Stimulated activated naive CD8-positive, alpha-beta T cell treated with anti-CD3 and anti-CD28 coated beads, Interleukin-15, Interleukin-2, amounts not matched to agents 100 U/mL and 50 U/mL, for 24 hours (primary cell): ENCODE measurements at regions not wholly inside any gene's neighbourhood (a gene's known extent, or its start where the extent isn't known, plus 50 kb on each side); places are given as distances from the start of the nearest gene placed in this dataset.

Source experiments
- ATAC-seq: fragments of 150-1000 bp; cut with Tn5 transposase; one replicate; pipeline ENCODE4 v1.10.0; 2021
- DNase-seq: peaks from one replicate; pipeline ENCODE4 v3.0.0; 2021

DNA sequence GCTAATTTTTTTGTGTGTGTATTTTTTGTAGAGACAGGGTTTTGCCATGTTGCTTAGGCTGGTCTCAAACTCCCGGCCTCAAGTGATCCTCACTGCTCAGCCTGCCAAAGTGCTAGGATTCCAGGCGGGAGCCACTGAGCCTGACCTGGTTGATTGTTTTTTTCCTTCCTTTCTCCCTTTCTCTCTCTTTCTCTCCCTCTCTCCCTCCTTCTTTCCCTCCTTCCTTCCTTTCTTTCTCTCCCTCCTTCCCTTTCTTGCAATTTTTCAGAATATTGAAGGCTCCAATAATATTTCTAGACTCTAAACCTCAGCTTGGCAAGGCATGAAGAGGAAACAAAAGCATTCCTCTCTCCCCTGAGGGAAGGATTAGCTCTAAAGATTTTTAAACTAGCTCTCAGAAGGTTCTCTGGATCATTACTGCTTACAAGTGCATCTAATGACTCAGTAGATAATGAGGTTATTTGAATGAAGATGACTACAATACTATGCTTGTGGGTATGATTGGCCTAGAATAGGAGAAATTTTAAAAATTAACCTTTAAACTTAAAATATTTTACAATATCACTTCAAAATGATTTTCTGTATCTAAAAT lies 68.5 kb upstream of the GADD45A start:
- ATAC-seq (no peak), DNase-seq (no peak)

DNA sequence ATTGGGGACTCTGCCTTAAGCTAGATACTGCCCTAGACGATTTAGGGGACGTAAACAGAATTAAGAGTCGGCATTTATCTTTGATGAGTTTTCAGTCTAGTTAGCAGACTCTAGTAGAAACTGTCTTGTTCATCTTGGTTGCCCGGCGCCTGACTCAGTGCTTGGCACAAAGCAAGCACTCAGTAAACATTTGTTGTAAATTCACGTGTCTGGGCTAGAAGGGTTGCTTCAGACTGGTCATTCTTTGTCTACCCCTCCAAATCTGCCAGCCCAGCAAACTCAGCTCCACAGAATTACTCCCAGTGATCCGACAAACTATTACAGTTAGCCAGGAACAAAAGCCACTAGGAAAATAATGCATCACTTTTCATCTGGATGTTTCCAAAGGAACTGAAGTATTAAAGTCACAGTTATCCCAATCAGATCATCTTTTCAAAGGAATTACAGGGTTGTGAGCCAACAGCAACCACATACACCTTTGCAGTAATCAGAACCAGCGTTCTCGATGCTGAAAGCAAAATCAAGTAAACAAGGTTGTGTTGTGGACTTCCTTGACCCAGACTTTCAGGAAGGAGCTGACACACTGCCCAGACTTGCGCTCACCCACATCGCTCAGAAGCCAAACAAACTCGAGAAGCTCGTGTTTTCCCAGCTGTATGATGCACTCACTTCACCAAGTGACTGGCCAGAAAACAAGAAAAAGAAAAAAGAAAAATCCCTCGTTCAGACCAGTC lies 66.5 kb upstream of the GADD45A start:
- ATAC-seq = no peak
- no peak for DNase-seq

DNA sequence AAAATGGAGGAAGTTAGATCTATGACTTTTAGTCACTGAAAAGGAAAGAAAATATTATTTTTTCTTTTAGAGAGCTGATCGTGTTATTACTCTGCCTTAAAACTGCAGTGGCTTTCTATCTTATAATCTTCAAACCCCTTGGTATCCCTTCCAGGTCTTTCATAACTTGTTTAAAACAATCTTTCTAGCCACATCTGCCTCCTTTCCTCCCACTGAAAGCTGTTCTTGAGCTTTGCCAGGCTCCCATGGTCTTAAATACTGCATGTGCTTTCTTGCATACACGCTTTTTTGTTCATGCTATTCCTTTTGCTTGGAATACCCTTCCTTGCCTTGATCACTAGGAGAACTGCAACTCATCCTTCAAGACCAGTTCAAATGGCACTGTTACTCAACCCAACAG lies 65.9 kb upstream of the GADD45A start:
- no peak for DNase-seq
- ATAC-seq = no peak

DNA sequence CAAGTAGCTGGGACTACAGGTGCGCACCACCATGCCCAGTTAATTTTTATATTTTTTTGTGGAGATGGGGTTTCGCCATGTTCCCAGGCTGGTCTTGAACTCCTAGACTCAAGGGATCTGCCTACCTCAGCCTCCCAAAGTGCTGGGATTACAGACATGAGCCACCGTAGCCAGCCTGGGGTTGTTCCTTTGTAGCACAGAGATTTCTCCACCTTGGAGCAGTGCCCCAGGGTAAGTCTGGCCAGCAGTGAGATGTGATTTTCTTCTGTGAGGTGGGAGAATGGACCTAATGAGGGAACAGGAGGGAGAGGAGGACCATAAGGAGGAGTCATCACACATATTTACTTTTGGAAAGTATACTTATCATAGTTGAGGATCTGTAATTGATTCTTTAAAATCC lies 61.1 kb upstream of the GADD45A start:
- no peak for ATAC-seq
- DNase-seq = no peak

DNA sequence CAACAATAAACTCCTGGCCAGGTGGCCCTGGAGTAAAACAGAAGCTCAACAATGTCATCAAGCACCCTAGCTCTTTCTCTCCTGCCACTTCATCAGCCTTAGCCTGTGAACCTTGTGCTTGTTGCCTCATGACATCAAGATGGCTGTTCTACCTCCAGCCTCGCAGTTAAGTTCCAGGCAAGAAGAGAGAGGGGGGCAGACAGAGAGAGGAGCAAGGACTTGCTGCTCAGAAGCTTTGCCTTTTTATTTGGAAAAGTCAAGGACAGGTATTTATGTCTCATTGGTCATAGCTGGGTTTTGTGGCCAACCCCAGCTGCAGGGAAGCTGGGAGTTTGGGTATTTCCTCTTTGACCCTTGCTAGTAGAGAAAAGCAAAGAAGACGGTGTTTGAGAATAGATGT lies 60.3 kb upstream of the GADD45A start:
- no peak for ATAC-seq
- DNase-seq = no peak

DNA sequence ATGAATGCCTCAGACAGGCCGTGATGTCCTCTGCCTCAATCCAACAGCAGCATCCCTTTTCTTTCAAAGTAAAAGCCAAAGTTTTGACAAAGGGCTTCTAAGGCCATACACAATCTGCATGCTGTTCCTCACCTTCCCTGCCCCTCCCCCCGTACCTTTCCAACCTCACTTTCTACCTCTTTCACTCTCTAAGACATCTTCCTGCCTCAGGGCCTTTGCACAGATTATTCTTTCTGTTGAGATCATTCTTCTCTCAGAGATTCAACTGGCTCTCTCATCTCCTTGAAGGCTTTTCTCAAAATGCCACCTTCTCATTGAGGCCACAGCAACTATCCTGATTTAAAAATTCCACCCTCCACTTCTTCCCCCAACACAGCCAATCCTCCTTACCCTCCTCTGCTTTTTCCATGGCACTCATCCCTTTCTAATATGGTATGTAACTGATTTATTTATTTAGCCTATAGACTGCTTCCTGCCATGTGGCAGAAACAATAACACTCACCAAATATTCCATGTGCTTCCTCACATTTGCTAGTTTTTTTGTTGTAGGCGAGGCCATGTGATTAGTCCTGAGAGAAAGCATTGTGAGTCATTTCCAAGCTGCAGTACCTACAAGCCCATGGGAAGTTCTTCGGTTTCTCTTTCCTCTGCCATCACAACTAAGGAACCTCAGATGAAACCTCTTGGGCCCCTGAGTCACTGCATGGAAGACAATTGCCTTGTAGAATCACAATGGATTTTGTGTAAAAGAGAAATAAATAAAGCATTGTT lies 58.7 kb upstream of the GADD45A start:
- DNase-seq (no peak), ATAC-seq (no peak)

DNA sequence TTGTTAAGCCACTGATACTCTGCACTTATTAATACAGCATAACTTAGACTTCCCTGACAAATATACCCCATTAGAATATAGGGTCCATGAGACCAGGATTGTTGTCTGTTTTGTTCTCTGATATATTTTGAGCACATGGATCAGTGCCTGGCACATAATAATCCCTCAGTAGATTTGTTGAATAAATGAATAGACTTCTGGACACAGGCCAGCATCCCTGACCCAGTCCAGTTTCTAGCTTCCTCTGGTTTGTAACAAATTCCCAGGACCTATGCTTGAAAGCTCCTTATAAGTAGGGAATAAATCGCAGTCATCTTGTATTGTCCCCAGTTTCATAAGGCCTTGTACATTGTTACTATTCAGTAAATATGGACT lies 58.2 kb upstream of the GADD45A start:
- ATAC-seq = no peak
- DNase-seq = no peak

DNA sequence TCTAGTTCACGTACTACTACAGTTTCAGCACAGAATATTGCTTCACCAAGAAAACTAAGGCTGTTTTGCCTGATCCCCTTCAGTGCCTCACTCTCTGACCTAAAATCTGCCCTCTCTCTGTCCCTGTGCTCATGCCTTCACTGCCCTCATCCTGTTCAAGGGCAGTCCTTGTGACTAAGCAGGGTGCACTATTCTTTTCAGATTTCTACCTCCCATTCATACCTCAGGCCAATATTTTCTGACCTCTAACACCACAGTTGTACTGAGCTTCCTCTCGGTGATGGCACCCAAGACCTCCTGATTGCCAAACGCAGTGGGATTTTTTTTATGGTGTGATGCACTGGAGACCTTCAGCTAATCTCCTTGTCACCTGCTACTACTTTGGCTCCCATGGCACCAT lies 57.7 kb upstream of the GADD45A start:
- ATAC-seq (no peak), DNase-seq (no peak)

DNA sequence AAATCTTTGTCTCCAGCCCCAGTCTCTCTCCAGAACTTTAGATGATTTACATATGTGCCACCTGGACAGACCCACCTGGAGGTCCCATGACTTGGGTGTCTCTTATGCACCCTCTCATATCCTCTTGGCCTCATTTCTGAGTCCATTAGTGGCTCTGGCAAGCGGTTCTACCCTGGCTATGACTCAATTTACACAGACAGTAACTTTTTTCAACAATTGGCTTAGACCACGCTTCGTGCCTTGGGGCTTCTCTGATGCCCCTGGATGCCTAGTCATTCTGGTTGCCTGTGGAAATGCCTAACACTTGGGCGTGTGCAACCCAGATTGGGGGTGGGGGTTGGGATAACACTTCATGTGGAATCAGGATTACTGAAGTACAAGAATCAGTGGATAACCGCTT lies 57.1 kb upstream of the GADD45A start:
- ATAC-seq = no peak
- no peak for DNase-seq

DNA sequence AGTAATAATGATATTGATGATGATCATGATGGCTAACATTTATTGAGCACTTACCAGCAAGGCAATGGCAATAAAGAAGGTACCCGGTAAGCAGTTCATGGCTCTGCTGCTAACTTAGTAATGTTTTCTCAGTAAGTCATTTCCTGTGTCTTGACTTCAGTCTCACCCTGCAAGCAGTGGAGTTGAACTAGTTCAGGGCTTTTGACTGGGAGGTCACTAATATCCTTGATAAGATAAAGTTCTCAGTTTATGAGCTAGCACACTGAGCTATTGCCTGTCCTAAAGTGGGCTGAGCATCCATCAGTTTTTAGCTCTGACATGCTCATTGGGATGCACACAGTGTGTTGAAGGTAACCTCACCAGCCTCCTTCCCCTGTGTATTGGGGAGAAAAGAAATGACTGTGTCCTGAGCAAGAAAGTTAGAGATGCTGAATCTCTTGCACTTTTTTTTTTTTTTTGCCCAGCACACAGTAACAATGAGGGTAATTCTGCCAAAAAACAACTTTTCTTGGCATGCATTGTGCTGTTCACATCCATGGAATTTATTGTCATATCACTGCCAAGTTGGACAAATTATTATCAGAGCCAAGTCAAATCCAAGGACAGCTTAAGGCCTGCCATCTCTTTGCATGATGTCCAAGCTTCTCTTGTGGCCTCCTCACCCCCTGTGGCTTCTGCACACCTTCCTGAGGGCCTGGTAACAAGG lies 55.5 kb upstream of the GADD45A start:
- DNase-seq = no peak
- ATAC-seq = no peak

DNA sequence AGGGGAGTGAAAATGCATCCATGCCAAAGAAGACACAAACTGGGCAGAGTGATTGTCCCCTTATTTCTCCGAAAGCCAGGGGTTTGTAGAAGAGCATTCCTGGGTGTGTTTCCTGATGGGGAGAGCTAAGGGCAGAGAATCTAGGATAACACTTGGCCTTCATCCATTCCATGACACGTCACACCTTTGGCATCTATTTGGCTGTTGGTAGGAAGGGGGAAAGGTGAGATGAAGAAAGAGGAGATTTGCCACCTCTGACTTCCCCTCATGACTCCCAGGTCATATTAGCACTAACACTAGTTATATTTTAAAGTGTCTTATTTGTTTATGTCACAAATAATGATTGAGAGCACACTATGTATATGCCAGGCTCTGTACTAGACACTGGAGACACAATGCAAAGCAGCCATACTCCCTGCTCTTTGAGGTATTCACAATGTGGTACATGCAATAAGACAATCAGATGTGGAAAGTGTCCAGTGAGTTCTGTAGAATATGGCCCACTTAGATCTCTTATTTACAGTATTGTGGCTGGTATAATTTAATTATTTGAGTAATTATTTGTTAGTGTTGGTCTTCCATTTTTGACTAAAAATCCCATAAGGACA lies 54.5 kb upstream of the GADD45A start:
- DNase-seq (no peak), ATAC-seq (no peak)

DNA sequence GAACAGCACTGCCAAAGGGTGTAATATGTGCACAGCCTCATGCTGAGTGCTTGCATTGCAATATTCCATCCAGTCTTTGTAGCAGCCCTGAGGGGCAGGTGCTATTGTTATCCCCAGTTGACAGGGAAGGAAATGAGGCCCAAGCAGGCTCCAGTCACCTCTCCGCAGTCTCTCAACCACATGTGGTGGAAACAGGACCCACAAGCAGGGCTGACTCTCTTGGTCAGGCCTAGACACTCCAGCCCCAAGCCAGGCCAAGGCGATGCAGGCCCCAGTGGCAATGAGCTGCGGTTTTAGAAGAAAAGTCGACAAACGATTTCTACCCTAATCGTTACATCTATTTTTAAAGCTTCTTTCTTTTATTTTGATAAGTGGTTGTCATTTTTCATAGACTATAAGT lies 52.6 kb upstream of the GADD45A start:
- DNase-seq (no peak), ATAC-seq (no peak)

DNA sequence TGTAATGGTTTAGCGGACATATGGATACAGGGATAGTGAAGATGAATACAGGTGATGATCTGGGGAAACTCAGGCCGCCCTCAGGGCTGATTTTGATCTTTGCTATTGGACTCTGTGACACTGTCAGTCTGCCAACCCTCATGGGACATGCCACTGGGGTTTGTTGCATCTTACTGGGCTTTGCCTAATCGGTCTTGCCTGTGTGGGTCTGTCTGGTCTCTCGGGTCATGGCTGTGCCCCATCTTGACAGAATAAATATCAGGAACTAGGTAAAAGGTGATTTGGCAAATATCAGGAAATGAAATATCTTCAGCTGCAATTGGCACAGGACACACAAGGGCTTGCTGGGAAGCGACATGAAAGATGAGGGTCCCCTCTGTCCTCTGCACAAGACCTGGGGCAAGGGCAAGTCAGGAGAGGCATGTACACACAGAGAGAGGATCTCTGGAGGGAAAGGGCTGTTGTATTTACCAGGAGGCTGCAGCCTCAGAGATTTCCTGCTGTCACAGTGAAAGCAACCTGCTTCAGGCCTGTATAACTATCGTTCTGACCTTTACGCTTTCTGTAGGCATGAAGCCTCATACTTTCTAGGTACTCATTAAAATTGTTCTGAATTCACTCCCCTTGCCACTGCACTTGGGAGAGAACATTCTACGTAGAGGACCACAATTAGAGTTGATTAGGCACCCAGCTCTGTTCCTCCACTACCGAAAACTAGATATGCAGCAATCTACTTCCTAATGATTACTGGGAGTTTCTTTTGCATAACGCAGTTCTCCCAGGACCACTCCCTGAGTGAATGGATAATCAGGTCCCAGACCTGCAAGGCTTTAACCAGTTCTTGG lies 52.0 kb upstream of the GADD45A start:
- ATAC-seq (no peak), DNase-seq (no peak)

DNA sequence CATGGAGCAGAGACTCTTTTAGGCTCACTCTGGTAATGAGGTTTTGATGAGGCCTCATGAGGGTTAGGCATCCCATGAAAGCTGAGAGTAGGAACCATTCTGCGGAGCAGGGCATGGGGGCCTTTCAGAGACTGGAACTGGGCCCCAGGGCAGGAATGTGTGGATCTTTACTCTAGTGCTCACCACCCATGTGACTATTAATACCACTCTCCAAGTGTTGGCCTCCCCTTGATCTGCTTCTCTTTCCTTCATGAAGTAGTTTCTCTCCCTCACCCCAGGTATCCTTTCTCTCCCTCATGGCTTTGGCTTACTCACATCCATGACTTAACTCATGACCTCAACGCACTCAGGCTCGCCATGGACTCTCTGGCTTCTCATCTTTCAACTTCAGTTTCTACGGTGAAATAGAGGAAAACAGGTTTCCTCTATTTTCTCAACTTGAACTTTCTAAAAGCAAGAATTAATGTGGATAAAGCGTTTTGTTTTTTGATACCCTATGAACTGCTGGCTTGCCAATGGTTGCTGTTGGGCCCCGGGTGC lies 50.5 kb upstream of the GADD45A start:
- no peak for DNase-seq

DNA sequence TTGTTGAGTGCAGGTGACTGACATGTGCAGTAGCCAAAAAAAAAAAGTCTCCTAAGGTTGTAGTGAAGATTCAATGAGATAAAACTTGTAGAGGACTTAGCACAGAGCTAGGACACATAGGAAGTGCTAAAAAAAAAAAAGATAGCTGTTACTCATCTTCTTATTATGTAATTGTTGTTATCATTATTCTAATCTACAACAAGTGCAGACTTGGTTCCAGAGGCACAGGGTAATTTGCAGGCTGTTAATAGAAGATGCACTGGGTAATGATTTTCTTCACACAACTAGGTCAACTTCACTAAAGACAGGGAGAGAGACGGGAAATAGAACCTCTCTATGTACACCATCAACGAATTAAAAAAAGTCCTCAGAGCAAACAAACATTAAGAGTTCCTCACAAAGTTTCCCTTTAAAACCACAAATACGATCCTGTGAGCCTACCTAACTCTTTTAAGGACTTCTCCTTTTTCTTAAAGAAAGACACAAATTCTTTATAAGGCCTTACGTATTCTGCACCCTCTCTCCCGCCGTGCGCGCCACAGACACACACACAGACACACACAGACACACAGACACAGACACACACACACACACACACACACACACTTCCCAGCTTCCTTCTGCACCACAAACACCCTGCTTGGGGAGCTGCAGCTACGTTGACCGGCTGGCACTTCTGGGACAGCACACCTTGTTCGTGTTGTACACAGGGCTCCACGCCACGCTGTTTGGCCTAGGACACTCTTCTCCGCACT lies 49.8 kb upstream of the GADD45A start:
- ATAC-seq = no peak
- no peak for DNase-seq

More for the DNA sequence above, 50.5 kb upstream of the GADD45A start:
- no peak for ATAC-seq
